Suprapubic skin (tissue), 3 donors: ENCODE measurements at regions not wholly inside any gene's neighbourhood (a gene's known extent, or its start where the extent isn't known, plus 50 kb on each side); places are given as distances from the start of the nearest gene placed in this dataset.

Source experiments
- POLR2A ChIP-seq, 2 donors: fragments of 450-650 bp; IDR thresholded peaks; one replicate each; pipeline ENCODE4 v1.6.1; 2017; ENCODE audit warnings: antibody characterized with exemption in 2 of 2, mild to moderate bottlenecking in 2 of 2, moderate library complexity in 2 of 2
- TF ChIP-seq, protein P1 (sequence below), 2 donors: fragments of 200-600 bp in 1 of 2; fragments of 450-650 bp in 1 of 2; sonication (generic) in 1 of 2; IDR thresholded peaks; one replicate each; pipeline ENCODE4 v1.5.1; 2016 to 2019; ENCODE audit warnings: antibody characterized with exemption in 2 of 2, mild to moderate bottlenecking in 1 of 2, moderate library complexity in 1 of 2

DNA sequence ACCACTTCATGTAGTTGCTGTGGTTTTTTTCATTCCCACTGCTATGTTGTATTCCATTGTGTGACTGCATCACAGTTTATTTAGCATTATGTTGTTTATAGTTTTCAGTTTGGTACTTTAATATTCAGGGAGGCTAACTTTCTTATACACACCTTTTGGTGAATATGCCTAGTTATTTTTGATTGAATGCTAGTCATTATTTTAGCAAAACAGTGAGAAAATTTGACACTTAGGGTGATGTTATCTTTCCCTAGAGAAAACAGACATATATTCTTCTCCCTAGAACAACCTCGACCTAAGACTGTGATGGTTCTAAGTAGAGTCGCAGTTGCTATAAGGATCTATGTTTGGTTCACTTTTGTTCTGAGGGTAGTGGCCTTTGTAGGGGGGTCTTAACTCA, 120.8 kb upstream of the B3GAT2 start:
- no peak for TF ChIP-seq POLR2A (IDR thresholded peaks at IDR 0.05)
- TF ChIP-seq, protein P1, sequence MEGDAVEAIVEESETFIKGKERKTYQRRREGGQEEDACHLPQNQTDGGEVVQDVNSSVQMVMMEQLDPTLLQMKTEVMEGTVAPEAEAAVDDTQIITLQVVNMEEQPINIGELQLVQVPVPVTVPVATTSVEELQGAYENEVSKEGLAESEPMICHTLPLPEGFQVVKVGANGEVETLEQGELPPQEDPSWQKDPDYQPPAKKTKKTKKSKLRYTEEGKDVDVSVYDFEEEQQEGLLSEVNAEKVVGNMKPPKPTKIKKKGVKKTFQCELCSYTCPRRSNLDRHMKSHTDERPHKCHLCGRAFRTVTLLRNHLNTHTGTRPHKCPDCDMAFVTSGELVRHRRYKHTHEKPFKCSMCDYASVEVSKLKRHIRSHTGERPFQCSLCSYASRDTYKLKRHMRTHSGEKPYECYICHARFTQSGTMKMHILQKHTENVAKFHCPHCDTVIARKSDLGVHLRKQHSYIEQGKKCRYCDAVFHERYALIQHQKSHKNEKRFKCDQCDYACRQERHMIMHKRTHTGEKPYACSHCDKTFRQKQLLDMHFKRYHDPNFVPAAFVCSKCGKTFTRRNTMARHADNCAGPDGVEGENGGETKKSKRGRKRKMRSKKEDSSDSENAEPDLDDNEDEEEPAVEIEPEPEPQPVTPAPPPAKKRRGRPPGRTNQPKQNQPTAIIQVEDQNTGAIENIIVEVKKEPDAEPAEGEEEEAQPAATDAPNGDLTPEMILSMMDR (IDR thresholded peaks at IDR 0.05): no peak
